KBM-7 (cell line): ENCODE measurements at regions not wholly inside any gene's neighbourhood (a gene's known extent, or its start where the extent isn't known, plus 50 kb on each side); places are given as distances from the start of the nearest gene placed in this dataset.
"Not testable (repeated sequence)": the region's sequence is repeated elsewhere in the genome, so short reads cannot be mapped to it uniquely, and the experiment has no call there.

Experiments
- DNase-seq: peaks from one replicate; pipeline ENCODE4 v3.0.0-alpha.2; 2015
- in situ Hi-C: fragments of 300-500 bp; cut with MboI; formaldehyde crosslinking; loops from 2 replicates; pipeline ENCODE4 v1.14.3; 2020; ENCODE audit warnings: low sequenced_read_pairs, low pct_unique_long_range_greater_than_20kb, mixed read lengths

DNA sequence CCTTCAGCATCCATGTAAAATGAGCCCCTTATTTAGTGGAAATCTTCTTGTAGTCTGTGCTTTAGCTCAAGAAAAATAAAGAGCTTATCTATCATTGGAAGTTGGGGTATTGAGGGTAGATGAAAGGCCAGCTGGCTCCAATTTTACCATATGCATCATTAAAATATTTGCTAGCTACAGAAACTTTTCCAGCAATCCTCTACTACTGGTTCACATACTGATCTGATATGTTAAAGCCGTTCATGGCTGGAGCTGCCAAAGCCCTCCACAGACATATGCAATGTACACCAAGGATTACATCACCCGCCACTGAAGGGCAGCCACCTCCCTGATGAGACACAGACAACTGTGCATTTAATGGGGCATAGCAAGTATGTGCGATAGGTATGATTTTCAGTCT, 1205.3 kb downstream of the GALC start:
- DNase-seq, result no peak

DNA sequence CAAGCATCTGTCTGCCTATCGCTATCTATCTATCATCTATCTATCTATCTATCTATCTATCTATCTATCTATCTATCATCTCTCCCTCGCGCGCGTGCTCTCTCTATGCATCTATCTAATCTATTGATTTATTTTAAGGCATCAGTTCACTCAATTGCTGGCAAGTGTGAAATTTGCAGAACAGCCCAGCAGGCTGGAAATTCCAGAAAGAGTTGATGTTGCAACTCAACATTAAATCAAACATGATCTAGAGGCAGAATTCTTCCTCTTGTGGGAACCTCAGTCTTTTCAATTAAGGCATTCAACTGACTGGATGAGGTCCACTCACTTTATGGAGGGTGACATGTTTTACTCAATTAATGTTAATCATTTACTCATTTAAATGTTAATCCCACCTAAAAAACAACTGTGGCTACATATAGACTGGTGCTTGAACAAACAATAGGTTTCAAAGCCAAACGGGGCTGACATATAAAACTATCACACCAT, 1210.8 kb downstream of the GALC start:
- no peak for DNase-seq

More for the DNA sequence above, 1205.3 kb downstream of the GALC start:
- in situ Hi-C loops, result no loop called here

DNA sequence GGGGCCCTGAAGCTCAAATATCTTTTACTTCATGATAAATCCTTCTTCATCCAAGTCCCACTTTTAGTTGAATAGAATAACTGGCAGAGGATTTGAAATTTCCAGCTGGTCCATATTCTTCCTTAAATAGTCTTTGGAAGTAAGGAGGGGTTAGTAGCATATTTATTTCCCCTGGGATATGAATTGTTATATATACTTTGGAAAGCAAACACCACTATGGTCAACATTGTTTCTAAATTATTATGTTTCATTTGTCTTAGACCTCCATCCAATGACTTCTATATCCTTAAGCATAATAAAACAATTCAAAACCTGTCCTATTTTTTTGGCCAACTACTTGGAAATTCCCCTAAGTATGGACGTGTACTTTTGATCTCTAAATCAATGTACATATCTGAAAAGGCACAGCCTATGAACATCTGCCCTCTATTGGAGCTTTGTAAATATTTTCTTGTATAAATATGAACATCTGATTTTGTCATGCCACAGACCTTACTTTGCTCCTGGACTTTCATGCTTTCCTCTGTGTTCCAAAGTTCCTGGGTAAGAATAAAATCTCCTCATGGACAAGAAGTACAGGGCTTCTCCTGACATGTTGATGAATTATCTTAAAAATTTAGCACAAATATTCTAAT, 1212.0 kb downstream of the GALC start:
- DNase-seq, result no peak
- in situ Hi-C loops, result no loop called here

More for the DNA sequence above, 1210.8 kb downstream of the GALC start:
- in situ Hi-C loops, result no loop called here

DNA sequence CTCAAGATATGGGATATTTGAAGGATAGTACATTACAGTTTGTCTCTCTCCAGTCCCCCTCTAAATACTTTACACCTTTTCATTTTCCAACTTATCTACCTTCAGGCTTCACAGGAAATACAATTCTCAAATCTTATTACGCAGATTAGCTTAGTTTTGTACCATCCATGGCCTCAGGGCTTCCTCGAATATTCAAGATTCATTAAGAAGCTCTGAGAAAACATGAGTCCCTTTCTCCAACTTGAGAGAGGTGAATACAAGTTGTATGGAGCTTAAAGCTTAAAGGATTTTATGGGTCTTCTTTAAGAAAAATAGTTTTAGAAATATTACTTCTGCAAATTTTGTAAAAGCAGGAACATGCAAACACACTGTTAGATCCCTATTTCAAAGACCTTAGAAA, 1212.5 kb downstream of the GALC start:
- in situ Hi-C loops, result no loop called here
- DNase-seq, result no peak

DNA sequence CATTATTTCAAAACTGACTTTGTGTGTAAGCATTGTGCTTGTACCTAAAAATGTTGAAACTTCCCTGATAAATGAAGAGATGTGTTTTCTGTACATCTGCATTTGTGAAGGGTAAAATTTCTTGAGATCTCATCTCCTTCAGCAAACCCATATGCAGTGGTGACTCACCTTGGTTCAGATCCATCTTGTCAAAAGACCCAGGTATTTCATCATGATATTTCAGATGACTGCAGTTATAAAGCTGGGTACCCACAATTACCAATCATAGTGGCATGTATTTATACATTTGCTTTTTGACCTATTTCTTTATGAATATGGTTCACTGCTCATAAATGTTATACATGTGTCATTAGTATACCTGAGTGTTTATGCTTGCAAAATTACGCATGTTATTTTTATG, 1213.6 kb downstream of the GALC start:
- in situ Hi-C loops, result no loop called here
- no peak for DNase-seq

DNA sequence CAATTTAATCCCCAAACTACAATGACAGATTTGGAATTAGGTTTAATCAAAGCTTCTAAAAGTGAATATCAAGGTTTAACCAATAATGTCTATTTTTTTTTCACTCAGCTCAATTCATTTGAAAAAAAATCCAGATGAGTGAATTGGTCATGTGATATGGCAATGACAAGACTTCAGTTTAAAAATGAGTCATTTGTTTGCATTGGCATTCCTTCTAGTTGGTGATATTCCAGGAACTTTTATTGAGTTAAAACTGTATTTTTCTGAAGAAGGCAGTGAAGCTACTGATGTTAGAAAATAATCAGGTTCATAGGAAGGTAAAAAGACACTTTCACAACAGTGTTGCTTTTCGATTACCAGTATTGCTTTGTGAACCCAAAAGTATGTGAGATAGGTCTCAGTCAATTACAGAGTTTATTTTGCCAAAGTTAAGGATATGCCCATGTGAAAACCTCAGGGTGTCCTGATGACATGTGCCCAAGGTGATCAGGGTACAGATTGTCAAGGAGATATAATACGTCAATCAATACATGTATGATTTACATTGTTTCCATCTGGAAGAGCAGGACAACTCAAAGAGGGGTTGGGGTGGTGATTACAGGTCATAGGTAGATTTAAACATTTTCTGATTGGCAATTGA, 1214.9 kb downstream of the GALC start:
- in situ Hi-C loops, result no loop called here
- no peak for DNase-seq

DNA sequence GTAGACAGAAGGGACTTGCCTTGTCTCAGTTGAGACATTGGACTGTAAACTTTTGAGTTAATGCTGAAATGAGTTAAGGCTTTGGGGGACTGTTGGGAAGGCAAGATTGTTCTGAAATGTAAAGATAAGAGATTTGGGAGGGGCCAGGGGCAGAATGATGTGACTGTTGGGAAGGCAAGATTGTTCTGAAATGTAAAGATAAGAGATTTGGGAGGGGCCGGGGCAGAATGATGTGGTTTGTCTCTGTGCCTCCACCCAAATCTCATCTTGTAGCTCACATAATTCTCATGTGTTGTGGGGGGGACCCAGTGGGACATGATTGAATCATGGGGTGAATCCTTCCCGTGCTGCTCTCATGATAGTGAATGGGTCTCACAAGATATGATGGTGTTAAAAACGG, 1217.1 kb downstream of the GALC start:
- in situ Hi-C loops, DNase-seq: not testable (repeated sequence)

DNA sequence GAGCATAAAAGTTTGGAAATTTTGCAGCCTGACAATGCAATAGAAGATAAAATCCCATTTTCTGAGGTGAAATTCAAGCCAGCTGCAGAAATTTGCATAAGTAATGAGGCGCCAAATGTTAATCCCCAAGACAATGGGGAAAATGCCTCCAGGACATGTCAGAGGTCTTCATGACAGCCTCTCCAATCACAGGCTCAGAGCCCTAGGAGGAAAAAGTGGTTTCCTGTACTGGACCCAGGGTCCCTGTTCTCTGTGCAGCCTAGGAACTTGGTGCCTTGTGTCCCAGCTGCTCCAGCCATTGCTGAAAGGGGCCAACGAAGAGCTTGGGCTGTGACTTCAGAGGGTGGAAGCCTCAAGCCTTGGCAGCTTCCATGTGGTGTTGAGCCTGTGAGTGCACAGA, 1218.1 kb downstream of the GALC start:
- no peak for DNase-seq
- in situ Hi-C loops, result no loop called here

DNA sequence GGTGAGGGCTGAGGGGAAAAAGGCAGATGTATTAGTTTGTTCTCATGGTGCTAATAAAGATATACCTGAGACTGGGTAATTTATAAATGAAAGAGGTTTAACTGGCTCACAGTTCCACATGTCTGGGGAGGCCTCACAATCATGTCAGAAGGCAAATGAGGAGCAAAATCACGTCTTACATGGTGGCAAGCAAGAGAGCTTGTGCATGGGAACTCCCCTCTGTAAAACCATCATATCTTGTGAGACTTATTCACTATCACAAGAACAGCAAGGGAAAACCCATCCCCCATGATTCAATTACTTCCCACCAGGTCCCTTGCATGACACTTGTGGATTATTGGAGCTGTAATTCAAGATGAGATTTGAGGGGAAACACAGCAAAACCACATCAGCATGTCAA, 1220.9 kb downstream of the GALC start:
- in situ Hi-C loops, result no loop called here
- DNase-seq, result no peak

DNA sequence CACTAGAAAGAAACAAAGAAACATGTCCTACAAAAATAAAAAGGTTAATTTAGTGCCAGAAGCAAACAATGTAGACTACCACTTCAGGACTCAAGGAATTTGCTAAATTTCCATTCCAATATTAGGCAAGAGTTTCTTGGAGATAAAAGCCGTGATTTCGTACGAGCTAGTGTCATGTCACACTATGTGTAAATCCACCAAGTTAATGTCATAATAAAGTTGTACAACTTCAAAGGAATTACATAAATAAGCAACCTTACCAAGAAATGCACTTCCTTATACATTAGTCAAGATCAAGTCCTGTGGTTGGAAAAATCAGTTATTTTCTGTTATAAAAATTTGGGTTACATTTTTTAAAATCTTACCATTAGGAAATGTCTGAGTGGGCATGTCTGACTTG, 1222.8 kb downstream of the GALC start:
- no peak for DNase-seq

DNA sequence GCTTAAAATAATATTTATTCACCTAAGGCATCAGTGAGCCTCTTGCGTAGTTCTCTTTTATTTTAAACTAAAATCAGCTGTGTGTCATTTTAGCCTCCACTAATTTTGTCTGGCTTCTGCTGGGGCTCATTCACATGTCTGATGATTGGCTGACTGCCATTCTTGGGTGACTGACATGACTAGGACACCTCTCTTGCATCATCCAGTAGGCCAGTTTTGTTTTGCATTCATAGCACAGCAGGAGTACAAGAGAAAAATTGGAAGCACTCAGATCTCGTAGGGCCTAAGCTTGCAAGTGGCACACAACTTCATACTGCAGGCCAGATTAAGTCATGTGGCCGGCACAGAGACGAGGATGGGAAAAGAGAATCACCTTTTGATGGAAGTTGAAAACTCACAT, 1226.5 kb downstream of the GALC start:
- in situ Hi-C loops, result no loop called here
- no peak for DNase-seq

More for the DNA sequence above, 1222.8 kb downstream of the GALC start:
- in situ Hi-C loops, result no loop called here

DNA sequence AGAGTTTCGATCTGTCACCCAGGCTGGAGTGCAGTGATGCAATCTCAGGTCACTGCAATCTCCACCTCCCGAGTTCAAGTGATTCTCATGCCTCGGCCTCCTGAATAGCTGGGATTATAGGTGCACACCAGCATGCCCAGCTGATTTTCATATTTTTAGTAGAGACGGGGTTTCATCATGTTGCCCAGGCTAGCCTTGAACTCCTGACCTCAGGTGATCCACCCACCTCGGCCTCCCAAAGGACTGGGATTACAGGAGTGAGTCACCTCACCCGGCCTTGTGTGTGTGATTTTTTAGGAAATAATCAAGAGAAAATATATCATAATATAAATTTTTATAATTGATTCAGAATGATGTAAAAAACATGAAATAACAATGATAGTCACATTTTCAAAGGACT, 1231.4 kb downstream of the GALC start:
- no peak for DNase-seq
- in situ Hi-C loops, result no loop called here

DNA sequence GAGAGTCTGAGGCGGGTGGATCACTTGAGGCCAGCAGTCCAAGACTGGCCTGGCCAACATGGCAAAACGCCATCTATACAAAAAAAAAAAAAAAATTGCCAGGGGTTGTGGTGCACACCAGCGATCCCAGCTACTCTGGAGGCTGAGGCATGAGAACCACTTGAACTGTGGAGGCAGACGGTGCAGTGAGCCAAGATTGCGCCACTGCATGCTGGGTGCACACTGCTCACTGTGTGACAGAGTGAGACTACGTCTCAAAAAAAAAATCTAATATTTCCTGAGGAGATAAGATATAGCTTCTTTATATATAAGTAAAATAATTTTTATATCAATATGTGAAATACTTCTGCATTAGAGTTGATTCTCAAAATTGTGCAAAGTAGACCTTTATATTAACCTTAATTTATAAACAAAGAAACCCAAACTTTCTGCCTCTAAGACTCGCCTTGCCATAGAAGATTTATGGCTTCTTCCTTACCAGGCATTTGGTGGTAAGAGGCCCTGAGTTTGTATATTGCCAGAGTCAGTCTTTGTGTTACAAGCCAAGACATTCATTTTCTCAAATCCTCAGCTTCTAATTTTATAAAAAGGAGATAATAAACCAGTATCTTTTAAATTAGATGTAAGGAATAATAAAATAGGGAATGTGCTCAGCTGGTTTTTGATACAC, 1226.7 kb downstream of the FLRT2 start:
- no peak for DNase-seq
- in situ Hi-C loops, result no loop called here

DNA sequence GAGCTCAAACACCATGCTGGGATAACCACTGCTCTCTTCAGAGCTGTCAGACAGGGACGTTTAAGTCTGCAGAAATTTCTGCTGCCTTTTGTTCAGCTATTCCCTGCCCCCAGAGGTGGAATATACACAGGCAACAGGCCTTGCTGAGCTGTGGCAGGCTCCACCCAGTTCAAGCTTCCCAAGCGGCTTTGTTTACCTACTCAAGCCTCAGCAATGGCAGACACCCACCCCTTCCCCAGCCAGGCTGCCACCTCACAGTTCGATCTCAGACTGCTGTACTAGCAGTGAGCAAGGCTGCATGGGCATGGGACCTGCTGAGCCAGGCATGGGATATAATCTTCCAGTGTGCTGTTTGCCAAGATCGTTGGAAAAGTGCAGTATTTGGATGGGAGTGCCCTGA, 1220.5 kb downstream of the FLRT2 start:
- DNase-seq, in situ Hi-C loops: not testable (repeated sequence)

DNA sequence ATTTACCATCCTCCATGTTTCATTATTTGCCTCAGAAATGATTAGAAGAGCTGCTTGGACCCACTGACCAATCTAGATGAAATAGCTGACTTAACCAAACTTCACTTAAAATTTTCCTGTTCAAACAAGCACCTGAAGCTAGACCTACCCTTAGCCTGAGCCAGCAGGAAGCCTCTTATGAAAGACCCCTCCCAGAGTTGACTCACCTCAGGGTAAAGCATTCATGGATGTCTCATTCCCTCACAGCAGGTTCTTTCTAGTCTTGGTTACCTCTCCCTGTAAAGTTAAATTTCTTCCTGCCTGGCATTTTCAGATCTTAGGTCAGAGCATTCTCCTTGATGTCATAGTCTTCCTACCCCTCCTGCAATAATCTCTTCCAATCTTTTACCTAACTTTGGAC, 1209.8 kb downstream of the FLRT2 start:
- DNase-seq, result no peak
- in situ Hi-C loops, result no loop called here

DNA sequence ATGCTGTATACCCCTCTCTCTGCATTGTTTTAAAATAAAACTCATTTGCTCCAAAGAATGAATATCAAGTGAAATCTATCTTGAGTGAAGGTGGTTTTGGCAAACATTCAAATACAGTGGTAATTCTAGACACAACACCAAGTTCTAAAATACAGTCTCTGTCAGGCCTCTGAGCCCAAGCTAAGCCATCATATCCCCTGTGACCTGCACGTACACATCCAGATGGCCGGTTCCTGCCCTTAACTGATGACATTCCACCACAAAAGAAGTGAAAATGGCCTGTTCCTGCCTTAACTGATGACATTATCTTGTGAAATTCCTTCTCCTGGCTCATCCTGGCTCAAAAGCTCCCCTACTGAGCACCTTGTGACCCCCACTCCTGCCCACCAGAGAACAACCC, 1201.5 kb downstream of the FLRT2 start:
- in situ Hi-C loops, DNase-seq: not testable (repeated sequence)

DNA sequence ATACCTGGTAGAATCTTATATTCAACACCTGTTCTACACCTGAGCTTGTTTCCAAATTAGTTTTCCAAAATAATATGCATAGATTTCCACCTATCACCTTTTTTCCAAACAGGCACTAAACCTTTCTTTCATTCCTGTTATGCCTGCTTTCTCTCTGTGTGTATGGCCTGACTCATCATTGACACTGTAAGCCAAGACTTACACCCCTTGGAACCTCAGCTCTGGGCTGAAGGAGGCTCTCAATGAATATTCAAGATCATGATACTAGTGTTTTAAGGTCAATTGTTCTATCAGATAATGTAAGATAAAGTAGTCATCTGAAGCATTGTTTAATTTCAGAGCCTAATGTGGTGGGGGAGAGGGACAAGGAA, 1193.3 kb downstream of the FLRT2 start:
- DNase-seq, result no peak
- in situ Hi-C loops, result no loop called here

DNA sequence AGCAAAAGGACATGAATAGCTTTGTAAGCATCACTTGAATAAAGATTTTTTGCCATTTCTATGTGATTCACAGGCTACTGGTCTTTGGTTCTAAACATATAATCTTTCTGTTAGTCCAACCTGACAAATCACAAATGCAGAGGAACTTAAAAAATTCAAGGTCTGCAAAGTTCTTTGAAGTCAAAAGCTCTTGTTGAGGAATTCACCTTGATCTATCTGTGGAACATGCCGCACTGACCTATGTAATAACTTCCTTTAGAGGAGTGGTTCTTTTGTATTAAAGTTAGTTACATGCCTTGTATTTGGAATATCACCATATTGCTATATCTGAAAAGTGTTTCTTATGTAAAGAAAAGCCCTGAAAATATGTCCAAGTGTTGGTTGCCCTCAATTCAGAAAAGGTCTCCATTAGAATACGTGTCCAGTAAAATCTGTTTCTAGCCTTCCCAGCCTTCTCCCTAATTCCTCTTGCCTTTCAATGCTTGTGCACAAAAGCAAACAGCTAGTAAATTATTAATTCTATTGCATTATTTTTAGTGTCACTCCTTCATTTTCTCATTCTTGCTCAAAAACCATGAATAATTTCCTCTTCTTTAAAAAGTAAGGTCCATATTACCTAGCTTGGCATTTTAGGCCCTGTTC, 1192.8 kb downstream of the FLRT2 start:
- in situ Hi-C loops, result no loop called here
- DNase-seq, result no peak

DNA sequence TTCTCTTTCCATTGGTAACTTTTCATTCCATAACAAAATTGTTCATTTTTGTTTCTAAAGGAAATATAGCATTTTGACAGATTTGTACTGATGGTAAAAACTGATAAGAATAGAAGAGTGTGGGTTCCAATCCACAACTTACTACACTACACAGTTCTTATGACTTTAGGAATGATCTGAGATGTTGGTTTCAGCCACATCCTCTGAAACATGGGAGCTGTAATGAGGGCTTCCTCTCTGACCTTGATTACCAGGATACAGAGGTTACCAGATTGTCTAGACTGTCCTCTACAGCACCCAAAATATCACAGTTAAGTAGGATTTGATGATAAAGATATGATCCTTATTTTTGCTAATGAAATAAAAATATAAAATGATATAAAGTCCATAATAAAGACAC, 1184.6 kb downstream of the FLRT2 start:
- in situ Hi-C loops, result no loop called here
- no peak for DNase-seq

DNA sequence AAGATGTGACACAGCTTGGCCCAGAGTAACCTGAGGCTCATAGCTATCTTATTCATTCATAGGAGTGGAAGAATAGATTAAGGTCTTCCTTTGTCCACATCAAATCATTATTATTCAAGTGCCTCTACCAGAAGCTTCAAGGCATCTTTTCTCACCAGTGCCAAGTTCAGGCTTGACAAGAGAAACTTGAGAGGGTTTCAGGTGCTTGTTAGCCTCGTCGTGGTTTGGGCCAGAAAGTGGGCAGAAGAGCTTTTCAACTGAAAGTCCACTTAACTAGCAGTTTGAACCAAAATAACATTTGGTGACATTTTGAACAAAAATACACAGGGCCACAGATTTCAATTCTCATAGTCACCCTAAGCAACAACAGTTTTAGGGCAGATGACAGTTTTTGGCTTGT, 1184.2 kb downstream of the FLRT2 start:
- no peak for DNase-seq
- in situ Hi-C loops, result no loop called here
